ENCODE measurements at regions not wholly inside any gene's neighbourhood (a gene's known extent, or its start where the extent isn't known, plus 50 kb on each side); places are given as distances from the start of the nearest gene placed in this dataset.

GRCh38 chr13:86399572-86399971 is 600.4 kb upstream of the SLITRK6 start:
- no peak for TF ChIP-seq EZH2phosphoT487 (IDR thresholded peaks at IDR 0.05; ENCODE audit: low read length)
- TF ChIP-seq EZH2 (optimal IDR thresholded peaks at IDR 0.05; ENCODE audit: low read depth, low read length) = no peak
- TF ChIP-seq CTCF (IDR thresholded peaks at IDR 0.05; ENCODE audit: low read length) = no peak

Data from MM.1S (cell line).